Right lobe of liver (tissue), 4 donors: ENCODE measurements at regions not wholly inside any gene's neighbourhood (a gene's known extent, or its start where the extent isn't known, plus 50 kb on each side); places are given as distances from the start of the nearest gene placed in this dataset.

Experiments used
- CTCF ChIP-seq, 4 donors: fragments of 200-600 bp in 3 of 4; fragments of 450-650 bp in 1 of 4; IDR thresholded peaks; one replicate each; pipeline versions ENCODE4 v1.5.1 to v1.8.0; 2016 to 2022; ENCODE audit warnings: antibody characterized with exemption in 4 of 4, mild to moderate bottlenecking in 2 of 4
- POLR2A ChIP-seq: fragments of 450-650 bp; IDR thresholded peaks from one replicate; pipeline ENCODE4 v1.6.1; 2017; ENCODE audit warnings: antibody characterized with exemption, mild to moderate bottlenecking
- donor health status: DM: no; HTN: no; CAD: no.
- donor health status: DM: no; HTN: no; CAD: no.
- donor health status: DM: no; HTN: yes; CAD: no.

- TF ChIP-seq POLR2A (no peak), CTCF (IDR thresholded peaks at IDR 0.05) (no peak)
Measured at GRCh38 chr10:107238275-107238674, 73.8 kb upstream of the SORCS1 start.
